Right lobe of liver (tissue), 4 donors: ENCODE measurements at regions not wholly inside any gene's neighbourhood (a gene's known extent, or its start where the extent isn't known, plus 50 kb on each side); places are given as distances from the start of the nearest gene placed in this dataset.

Source experiments
- POLR2A ChIP-seq: fragments of 450-650 bp; IDR thresholded peaks from one replicate; pipeline ENCODE4 v1.6.1; 2017; ENCODE audit warnings: antibody characterized with exemption, mild to moderate bottlenecking
- TF ChIP-seq, protein P1 (sequence below), 4 donors: fragments of 200-600 bp in 3 of 4; fragments of 450-650 bp in 1 of 4; IDR thresholded peaks; one replicate each; pipeline versions ENCODE4 v1.5.1 to v1.8.0; 2016 to 2022; ENCODE audit warnings: antibody characterized with exemption in 4 of 4, mild to moderate bottlenecking in 2 of 4
- donor health status: DM: no; HTN: no; CAD: no.
- donor health status: DM: no; HTN: no; CAD: no.
- donor health status: DM: no; HTN: yes; CAD: no.

DNA sequence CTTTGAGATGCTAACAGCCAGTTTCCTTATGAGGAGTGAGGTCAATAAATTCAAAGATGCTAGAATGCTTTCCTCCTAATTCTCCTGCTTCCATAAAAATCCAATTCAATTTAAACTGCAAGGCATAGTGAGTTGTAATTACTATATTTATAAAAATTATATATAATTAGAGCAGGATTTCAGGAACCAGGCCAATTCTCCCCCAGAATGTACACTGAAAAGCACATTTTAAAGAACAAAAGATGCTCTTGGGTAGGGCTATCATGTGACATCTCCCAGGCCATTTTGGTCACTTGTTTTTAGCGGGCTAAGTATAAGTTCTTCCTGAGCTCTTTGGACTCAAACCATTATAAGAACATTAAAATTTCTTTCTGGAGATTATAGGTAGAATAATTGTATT is 195.7 kb upstream of the KCNG1 start:
- TF ChIP-seq, protein P1, sequence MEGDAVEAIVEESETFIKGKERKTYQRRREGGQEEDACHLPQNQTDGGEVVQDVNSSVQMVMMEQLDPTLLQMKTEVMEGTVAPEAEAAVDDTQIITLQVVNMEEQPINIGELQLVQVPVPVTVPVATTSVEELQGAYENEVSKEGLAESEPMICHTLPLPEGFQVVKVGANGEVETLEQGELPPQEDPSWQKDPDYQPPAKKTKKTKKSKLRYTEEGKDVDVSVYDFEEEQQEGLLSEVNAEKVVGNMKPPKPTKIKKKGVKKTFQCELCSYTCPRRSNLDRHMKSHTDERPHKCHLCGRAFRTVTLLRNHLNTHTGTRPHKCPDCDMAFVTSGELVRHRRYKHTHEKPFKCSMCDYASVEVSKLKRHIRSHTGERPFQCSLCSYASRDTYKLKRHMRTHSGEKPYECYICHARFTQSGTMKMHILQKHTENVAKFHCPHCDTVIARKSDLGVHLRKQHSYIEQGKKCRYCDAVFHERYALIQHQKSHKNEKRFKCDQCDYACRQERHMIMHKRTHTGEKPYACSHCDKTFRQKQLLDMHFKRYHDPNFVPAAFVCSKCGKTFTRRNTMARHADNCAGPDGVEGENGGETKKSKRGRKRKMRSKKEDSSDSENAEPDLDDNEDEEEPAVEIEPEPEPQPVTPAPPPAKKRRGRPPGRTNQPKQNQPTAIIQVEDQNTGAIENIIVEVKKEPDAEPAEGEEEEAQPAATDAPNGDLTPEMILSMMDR (IDR thresholded peaks at IDR 0.05) = no peak
- TF ChIP-seq POLR2A = no peak
